Heart left ventricle (tissue), 13 donors: ENCODE measurements at regions not wholly inside any gene's neighbourhood (a gene's known extent, or its start where the extent isn't known, plus 50 kb on each side); places are given as distances from the start of the nearest gene placed in this dataset.

Experiments
- POLR2A ChIP-seq, 2 donors: fragments of 450-650 bp; IDR thresholded peaks; one replicate each; pipeline ENCODE4 v1.6.1; 2017; ENCODE audit warnings: antibody characterized with exemption in 2 of 2, mild to moderate bottlenecking in 2 of 2, moderate library complexity in 2 of 2
- TF ChIP-seq, protein P1 (sequence below), 12 donors: fragments of 200-600 bp; sonication (generic) in 4 of 12; IDR thresholded peaks; one replicate each; pipeline versions ENCODE4 v1.5.0 to v1.8.0; 2018 to 2022; ENCODE audit warnings: antibody characterized with exemption in 12 of 12, mild to moderate bottlenecking in 5 of 12
- donor health status: ischemic (EF 13 %, LVEDD 7.1; RV severe dilation, severe dysfunction).
- donor health status: DM: no; HTN: yes; CAD: no.
- donor health status: DM: no; HTN: no; CAD: no.
- donor health status: ischemic (EF 25% LVEDD 6.9; RV normal size, moderate dysfunction).
- donor health status: ischemic (EF 25% LVEDD 5.7; RV mildly dilated, moderate dysfunction).
- donor health status: ischemic (EF 35%, LVEDD 5.7; RV mildly dilated, moderate dysfunction).
- donor health status: nonischemic (EF 11% LVEDD 7.7; RV severe dilation, severe dysfunction).
- donor health status: DM: yes; HTN: yes; CAD: no.
- donor health status: PGD.
- donor health status: ischemic (EF 29% LVEDD 5.4; RV normal size, mild dysfunction).
- donor health status: nonischemic (EF 23%, LVEDD 6.1; RV moderate dilation, normal function).

DNA sequence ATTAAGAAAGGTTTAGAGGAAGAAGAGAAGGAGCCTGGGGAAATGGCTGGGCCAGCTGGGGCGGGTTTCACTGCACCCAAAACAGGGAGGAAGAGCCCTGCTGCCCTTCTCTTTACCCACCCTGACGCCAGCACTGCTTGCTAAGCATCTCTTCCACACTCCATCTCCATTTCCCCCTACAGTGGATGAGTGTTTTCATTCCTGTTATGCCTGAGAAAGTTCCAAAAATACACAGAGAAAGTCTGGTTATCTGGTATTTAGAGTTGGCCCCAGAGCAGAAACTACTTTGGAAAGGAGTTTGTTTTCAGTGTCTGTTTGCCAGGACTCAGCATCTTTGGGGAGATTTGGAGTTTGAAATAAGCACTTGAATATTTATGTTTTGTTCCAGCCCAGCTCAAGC is 451.0 kb downstream of the SLC4A3 start:
- TF ChIP-seq, protein P1, sequence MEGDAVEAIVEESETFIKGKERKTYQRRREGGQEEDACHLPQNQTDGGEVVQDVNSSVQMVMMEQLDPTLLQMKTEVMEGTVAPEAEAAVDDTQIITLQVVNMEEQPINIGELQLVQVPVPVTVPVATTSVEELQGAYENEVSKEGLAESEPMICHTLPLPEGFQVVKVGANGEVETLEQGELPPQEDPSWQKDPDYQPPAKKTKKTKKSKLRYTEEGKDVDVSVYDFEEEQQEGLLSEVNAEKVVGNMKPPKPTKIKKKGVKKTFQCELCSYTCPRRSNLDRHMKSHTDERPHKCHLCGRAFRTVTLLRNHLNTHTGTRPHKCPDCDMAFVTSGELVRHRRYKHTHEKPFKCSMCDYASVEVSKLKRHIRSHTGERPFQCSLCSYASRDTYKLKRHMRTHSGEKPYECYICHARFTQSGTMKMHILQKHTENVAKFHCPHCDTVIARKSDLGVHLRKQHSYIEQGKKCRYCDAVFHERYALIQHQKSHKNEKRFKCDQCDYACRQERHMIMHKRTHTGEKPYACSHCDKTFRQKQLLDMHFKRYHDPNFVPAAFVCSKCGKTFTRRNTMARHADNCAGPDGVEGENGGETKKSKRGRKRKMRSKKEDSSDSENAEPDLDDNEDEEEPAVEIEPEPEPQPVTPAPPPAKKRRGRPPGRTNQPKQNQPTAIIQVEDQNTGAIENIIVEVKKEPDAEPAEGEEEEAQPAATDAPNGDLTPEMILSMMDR (IDR thresholded peaks at IDR 0.05) = no peak
- TF ChIP-seq POLR2A (IDR thresholded peaks at IDR 0.05) = no peak
